ENCODE measurements at regions not wholly inside any gene's neighbourhood (a gene's known extent, or its start where the extent isn't known, plus 50 kb on each side); places are given as distances from the start of the nearest gene placed in this dataset.

- no peak for TF ChIP-seq CTCF (IDR thresholded peaks at IDR 0.05)
- TF ChIP-seq POLR2A (IDR thresholded peaks at IDR 0.05), result no peak
Measured at GRCh38 chr3:105195260-105195659, 171.4 kb upstream of the ALCAM start.
